A549 (cell line): ENCODE measurements at regions not wholly inside any gene's neighbourhood (a gene's known extent, or its start where the extent isn't known, plus 50 kb on each side); places are given as distances from the start of the nearest gene placed in this dataset.

Experiments
- CEBPB ChIP-seq, 2 experiments: fragments of >200 bp in 1 of 2; sonication (Bioruptor Twin) in 1 of 2; formaldehyde crosslinking in 1 of 2; IDR thresholded peaks; 2 replicates each; pipeline ENCODE4 v1.6.1; 2012 to 2016
- ESRRA ChIP-seq: fragments of 150-350 bp; IDR thresholded peaks from 2 replicates; pipeline ENCODE4 v1.6.1; 2014; ENCODE audit warnings: mild to moderate bottlenecking, low read length, borderline replicate concordance
- KDM1A ChIP-seq: fragments of 200-600 bp; sonication (generic); IDR thresholded peaks from 2 replicates; pipeline ENCODE4 v1.6.1; 2016; ENCODE audit warnings: low read depth, mild to moderate bottlenecking
- MYC ChIP-seq: IDR thresholded peaks from 2 replicates; pipeline ENCODE4 v1.6.1; 2012; ENCODE audit warnings: mild to moderate bottlenecking, inconsistent platforms, low read length, improper control_type of control experiment, borderline replicate concordance
- POLR2A ChIP-seq: IDR thresholded peaks from 2 replicates; pipeline ENCODE4 v1.6.1; 2012; ENCODE audit warnings: mild to moderate bottlenecking, low read length
- RARB ChIP-seq: fragments of 250-450 bp; sonication (Bioruptor Pico); IDR thresholded peaks from 2 replicates; pipeline ENCODE4 v1.8.0; 2021; ENCODE audit warnings: mild to moderate bottlenecking, moderate library complexity
- SREBF2 ChIP-seq: fragments of 450-650 bp; IDR thresholded peaks from 2 replicates; pipeline ENCODE4 v1.6.1; 2014; ENCODE audit warnings: mild to moderate bottlenecking, moderate library complexity
- ZSCAN20 ChIP-seq: fragments of 250-450 bp; sonication (Bioruptor Pico); IDR thresholded peaks from 2 replicates; pipeline ENCODE4 v1.8.0; 2022; ENCODE audit warnings: mild to moderate bottlenecking, moderate library complexity
- TF ChIP-seq, protein P1 (sequence below): fragments of >200 bp; sonication (Bioruptor Twin); formaldehyde crosslinking; IDR thresholded peaks from 3 replicates; pipeline ENCODE4 v1.5.1; 2016
- TF ChIP-seq, protein P2 (sequence below): fragments of 200-600 bp; sonication (generic); IDR thresholded peaks from 2 replicates; pipeline ENCODE4 v1.6.1; 2016; ENCODE audit warnings: antibody characterized with exemption, mild to moderate bottlenecking, moderate library complexity

DNA sequence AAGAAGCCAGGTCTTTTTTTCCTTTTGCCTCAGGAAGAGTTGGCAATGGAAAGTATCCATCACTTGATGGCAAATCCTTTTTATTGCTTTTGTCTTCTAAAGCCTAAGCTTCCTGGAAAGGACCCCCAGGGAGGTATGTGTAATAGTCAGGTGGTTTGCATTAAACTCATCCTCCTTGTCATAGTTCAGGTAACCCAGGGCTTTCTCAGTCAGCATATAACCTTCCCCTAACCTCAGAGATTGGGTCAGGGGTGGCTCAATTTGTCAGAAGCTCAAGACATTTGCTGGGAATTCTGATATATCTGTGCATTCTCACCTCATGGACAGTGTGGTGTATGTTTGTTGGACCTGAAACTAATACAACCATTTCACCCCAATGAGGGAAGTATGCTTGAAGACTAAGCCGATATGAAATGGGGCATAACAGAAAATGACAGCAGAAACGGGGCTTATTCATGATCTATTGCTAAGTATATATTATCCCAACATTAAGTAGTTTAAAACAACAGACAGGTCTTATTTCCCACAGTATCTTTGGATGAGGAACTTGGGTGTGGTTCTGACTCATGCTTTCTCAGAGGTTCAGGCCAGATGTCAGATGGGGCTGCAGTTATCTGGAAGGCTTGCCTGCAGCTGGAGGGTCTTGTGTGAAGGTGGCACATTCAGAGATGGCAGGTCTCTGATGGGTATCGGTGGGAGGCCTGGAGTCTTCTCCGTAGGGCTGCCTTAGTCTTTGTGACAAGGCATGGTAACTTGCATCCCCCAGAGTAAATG lies 135.8 kb upstream of the SPON1 start:
- TF ChIP-seq, protein P1, sequence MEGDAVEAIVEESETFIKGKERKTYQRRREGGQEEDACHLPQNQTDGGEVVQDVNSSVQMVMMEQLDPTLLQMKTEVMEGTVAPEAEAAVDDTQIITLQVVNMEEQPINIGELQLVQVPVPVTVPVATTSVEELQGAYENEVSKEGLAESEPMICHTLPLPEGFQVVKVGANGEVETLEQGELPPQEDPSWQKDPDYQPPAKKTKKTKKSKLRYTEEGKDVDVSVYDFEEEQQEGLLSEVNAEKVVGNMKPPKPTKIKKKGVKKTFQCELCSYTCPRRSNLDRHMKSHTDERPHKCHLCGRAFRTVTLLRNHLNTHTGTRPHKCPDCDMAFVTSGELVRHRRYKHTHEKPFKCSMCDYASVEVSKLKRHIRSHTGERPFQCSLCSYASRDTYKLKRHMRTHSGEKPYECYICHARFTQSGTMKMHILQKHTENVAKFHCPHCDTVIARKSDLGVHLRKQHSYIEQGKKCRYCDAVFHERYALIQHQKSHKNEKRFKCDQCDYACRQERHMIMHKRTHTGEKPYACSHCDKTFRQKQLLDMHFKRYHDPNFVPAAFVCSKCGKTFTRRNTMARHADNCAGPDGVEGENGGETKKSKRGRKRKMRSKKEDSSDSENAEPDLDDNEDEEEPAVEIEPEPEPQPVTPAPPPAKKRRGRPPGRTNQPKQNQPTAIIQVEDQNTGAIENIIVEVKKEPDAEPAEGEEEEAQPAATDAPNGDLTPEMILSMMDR, result no peak
- TF ChIP-seq ESRRA (no peak), MYC (no peak), RARB (CRISPR knock-in tag) (no peak), POLR2A (no peak), KDM1A (no peak), SREBF2 (no peak), CEBPB (IDR thresholded peaks at IDR 0.05) (no peak), ZSCAN20 (CRISPR knock-in tag) (no peak)
- TF ChIP-seq, protein P2, sequence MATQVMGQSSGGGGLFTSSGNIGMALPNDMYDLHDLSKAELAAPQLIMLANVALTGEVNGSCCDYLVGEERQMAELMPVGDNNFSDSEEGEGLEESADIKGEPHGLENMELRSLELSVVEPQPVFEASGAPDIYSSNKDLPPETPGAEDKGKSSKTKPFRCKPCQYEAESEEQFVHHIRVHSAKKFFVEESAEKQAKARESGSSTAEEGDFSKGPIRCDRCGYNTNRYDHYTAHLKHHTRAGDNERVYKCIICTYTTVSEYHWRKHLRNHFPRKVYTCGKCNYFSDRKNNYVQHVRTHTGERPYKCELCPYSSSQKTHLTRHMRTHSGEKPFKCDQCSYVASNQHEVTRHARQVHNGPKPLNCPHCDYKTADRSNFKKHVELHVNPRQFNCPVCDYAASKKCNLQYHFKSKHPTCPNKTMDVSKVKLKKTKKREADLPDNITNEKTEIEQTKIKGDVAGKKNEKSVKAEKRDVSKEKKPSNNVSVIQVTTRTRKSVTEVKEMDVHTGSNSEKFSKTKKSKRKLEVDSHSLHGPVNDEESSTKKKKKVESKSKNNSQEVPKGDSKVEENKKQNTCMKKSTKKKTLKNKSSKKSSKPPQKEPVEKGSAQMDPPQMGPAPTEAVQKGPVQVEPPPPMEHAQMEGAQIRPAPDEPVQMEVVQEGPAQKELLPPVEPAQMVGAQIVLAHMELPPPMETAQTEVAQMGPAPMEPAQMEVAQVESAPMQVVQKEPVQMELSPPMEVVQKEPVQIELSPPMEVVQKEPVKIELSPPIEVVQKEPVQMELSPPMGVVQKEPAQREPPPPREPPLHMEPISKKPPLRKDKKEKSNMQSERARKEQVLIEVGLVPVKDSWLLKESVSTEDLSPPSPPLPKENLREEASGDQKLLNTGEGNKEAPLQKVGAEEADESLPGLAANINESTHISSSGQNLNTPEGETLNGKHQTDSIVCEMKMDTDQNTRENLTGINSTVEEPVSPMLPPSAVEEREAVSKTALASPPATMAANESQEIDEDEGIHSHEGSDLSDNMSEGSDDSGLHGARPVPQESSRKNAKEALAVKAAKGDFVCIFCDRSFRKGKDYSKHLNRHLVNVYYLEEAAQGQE, result no peak
